ENCODE measurements at regions not wholly inside any gene's neighbourhood (a gene's known extent, or its start where the extent isn't known, plus 50 kb on each side); places are given as distances from the start of the nearest gene placed in this dataset.
"Not testable (repeated sequence)": the region's sequence is repeated elsewhere in the genome, so short reads cannot be mapped to it uniquely, and the experiment has no call there.

DNA sequence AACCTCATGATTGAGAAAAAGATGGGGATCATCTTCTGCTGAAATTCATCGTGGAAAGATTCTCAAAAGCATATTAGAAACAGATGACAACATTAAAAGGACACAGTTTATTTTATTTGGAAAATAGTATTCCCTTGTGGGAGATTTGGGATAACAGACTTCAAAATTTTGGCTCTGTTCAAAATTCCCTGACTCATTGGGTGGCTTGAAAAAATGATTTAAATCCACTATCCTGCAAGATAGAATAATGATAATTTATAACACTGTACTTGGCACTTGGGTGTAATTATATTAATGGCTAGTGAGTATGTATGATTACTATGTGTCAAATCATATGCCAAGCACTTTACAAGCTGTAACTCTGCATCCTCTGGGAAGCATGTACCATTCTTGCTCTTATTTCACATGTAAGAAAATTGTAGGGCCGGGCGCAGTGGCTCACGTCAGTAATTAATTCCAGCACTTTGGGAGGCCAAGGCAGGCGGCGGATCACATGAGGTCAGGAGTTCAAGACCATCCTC lies 128.8 kb downstream of the LMNTD1 start:
- DNase-seq, result no peak

DNA sequence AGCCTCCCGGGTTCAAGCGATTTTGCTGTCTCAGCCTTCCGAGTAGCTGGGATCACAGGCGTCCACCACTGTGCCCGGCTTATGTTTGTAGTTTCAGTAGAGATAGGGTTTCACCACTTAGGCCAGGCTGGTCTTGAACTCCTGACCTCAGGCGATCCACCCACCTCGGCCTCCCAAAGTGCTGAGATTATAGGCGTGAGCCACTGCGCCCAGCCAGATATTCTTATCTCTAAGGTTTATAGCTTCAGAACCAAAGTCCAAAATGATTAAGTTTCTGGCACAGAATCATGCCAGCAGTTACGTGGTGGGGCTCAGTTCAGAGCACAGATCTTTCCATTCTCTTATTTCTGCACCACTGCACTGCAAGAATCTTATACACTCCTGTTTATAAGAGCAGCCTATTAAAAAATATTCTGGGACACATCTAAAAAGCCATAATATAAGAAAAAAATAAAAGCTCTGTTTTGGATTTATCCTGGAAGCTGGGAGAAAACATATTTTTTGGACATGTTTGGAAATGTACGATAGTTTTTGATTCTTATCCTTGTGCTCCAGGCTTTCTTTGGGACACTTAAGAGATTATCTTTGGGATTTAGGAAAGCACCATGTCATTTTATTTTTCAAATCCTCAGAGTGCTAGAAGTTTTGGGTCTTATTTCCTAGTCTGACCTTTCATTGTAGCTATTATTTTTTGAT lies 129.6 kb downstream of the LMNTD1 start:
- DNase-seq, result no peak

DNA sequence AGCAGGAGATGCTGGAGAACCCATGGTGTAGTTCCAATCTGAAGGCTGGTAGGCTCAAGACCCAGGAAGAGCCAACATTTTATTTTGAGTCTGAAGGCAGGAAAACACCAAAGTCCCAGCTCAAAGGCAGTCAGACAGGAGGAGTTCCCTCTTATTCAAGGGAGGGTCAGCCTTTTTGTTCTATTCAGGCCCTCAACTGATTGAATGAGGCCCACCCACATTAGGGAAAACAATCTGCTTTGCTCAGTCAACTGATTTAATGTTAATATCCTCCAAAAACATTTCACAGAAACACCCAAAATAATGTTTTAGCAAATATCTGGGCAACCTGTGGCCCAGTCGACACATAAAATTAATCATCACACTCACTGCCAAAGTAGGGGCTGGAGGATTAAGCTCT lies 130.8 kb downstream of the LMNTD1 start:
- no peak for DNase-seq

DNA sequence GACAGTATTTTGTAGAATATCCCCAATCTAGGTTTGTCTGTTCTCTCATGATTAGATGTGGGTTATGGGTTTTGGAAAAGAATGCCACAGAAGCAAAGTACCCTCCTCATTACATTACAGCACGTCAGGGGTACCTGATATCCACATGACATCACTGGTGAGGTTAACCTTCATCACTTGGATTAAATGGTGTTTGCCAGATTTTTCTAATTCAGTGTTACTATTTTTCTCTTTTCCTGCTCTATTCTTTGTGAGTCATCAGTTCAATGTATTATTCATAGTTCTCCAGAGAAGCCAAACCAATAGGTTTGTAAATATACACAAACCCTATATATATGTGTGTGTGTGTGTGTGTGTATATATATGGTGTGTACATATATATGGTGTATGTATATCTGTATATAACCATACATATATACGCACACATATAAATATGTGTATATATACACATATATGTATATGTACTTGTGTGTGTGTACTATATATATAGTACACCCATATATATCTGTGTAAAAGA lies 131.4 kb downstream of the LMNTD1 start:
- no peak for DNase-seq

DNA sequence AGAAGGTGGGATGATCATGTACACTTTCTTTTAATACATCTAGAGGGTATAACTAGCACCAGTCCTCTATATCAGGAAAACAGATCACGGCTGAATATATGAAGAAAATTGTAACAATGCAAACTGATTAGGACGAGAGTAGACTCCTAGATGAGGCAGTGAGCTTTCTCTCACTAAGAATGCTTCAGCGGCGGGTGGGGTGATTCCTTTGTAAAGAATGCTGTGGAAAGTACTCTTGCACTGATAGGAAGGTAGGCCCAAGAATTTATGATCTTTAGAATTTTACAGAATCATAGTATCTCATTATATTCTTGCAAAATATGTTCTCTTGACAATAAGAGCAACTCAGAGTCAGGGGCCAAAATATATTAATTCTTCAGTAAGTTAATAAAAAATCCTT lies 133.0 kb downstream of the LMNTD1 start:
- no peak for DNase-seq

DNA sequence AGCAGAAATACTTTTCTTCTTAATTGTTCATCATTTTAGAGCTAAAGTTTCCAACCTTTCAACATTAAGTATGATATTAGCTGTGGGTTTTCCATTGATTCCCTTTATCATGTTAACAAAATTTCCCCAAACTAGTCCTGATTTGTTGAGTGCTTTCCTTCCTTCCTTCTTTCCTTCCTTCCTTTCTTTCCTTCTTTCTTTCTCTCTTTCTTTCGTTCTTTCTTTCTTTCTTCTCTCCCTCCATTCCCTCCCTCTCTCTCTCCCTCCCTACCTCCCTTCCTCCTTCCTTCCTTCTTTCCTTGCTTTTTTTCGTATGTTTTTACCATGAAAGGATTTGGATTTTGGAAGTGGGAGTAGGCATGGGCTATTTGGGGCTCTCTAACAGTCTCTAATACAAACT lies 133.5 kb downstream of the LMNTD1 start:
- DNase-seq, result no peak

DNA sequence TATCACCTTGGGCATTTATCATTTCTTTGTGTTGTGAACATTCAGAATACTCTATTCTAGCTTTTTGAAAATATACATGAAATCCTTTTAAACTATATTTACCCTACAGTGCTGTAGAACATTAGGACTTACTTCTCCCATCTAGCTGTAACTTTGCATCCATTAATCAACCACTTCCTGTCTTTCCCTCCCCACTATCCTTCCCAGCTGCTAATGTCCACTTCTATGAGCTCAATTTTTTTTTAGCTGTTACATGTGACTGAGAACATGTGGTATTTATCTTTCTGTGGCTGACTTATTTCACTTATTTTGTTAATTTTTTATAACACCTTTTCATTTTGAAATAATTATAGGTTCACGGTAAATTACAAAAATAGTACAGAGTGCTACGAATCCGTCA lies 136.0 kb downstream of the LMNTD1 start:
- DNase-seq, result no peak

DNA sequence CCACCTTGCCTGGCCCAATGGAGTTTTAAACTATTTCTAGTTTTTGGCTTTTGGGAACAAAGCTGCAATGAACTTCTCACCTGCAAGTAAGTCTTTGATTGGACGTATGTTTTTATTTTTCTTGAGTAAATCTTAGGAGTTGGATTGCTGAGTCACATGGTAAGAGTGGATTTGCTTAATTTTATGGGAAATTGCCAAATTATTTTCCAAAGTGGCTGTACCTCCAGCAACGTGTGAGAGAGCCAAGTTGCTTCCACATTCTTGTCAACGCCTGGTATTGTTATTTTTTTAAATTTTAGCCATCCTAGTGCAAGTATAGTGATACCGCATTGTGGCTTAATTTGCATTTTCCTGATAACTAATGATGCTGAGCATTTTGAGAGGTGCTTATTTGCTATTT lies 136.6 kb downstream of the LMNTD1 start:
- DNase-seq, result no peak

DNA sequence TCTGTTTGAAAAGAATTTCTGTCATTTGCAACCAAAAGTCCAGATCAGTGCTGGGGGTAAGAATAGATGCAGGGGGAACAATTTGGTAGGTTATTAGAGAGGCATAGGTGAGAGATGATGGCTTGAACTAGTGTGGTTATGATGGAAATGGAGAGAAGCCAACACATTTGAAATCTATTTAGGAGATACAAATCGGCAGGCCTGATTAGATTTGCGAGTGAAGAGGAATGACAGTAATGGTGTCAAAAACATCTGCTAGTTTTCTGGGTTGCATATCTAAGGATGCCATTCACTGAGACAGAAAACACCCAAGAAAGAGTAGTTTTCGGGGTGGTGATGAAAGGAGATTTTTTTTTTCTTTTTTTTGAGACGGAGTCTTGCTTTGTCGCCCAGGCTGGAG lies 138.1 kb downstream of the LMNTD1 start:
- DNase-seq, result no peak

DNA sequence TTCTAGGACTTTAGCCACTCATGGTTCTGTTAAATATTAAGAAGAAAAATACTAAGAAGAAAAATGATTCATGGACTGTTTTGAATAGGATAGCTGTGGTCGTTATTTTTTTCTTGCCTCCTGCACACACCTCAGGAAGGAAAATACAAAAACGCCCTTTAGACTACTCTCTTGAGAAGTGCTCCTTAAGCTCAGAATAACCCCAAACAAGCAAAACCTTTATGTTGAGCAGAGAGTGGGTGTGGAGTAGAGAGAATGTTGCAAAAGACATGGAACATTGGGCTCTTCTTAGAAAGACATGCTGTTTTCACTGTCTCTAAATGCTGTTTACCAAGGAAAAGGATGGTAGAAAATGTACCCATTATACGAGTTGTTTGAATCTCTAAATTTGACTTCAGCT lies 140.3 kb downstream of the LMNTD1 start:
- DNase-seq, result no peak

DNA sequence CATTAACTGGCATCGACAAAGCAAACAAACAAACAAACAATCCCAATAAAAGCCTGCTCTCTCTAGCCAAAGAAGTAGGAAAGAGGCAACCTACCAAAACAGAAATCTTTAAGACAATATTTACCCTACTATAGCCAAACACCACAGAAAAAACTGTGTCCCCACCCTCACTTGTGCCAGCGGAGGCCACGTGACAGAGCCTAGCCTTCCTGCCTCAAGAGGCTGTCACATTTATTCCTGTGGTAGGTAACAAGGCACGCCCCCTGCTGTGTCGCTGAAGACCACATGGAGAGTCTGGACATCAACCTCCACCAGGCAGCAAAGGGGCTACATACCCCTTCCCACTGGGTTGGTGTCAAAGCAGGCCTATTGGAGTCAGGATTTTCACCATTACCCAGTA lies 148.1 kb downstream of the LMNTD1 start:
- no peak for DNase-seq

DNA sequence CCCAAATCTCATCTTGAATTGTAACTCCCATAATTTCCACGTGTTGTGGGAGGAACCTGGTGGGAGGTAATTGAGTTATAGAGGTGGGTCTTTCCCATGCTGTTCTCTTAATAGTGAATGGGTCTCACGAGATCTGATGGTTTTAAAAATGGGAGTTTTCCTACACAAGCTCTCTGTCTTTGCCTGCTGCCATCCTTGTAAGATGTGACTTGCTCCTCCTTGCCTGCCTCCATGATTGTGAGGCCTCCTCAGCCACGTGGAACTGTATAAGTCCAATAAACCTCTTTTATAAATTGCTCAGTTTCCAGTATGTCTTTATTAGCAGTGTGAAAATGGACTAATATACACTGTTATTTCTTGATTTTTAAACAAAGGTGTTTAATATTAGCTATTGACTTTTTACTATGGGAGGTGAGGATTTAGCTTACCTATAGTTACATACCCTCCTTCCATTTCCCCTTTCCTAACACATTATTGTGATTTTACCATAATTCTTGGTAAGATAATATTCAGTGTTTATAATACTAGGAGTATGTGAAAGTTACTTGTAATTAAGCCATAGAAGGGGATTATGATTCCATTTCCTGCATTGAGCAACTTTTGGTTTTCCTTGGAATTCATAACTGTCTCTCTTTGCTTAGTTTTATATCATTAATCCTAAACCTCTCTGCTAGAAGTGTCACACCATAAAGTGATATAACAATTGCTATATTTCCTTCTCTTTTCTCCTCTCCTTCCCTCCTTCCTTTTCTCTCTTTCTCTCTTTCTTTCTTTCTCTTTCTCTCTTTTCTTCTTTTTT lies 151.0 kb upstream of the KRAS start:
- DNase-seq, result no peak

DNA sequence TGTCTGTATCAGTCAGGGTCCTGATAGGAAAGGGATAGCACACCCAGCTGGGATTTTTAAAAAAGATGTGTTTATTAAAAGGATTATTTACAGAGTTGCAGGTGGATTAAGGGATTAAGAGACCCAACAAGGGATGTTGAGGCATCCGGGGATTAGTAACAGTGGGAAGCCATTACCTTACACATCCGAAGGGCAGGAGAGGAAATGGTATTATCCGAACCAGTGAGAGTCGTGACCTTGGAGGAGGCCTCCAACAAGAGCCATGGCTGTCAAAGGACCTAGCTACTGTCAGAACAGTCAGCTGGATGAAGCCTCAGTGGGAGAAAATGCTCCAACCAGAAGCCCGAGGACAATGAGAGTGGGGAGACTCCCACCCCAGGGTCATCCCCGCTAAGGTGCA lies 146.3 kb upstream of the KRAS start:
- DNase-seq, result no peak

DNA sequence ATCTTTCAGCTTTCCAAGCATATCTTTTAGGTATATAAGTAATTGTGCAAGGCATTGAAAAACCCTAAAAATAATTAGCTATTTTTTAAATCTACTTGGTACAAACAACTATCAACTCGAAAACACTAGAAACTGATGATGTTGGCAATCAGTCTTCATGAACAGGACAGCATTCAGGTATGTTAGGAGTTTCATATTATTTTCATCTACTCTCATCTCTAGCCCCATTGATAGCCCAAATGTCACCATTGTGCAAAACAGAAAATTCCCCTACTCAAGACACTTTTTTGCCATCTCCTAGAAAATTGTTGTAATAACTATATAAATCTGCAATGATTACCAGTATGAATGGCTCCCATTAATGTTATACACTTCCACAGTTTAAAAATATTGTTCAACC lies 144.5 kb upstream of the KRAS start:
- no peak for DNase-seq

DNA sequence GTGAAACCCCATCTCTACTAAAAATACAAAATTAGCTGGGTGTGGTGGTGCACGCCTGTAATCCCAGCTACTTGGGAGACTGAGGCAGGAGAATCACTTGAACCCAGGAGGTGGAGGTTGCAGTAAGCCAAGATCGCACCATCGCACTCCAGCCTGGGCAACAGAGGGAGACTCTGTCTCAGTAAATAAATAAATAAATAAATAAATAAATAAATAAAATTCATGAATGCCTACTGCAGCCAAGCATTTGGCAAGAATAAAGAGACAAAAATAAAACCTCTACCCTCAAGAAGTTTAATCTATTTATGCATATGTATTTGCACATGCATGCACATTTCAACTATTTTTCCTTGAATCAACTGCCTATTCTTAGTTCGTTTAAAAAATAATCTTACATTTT lies 144.0 kb upstream of the KRAS start:
- DNase-seq, result not testable (repeated sequence)

DNA sequence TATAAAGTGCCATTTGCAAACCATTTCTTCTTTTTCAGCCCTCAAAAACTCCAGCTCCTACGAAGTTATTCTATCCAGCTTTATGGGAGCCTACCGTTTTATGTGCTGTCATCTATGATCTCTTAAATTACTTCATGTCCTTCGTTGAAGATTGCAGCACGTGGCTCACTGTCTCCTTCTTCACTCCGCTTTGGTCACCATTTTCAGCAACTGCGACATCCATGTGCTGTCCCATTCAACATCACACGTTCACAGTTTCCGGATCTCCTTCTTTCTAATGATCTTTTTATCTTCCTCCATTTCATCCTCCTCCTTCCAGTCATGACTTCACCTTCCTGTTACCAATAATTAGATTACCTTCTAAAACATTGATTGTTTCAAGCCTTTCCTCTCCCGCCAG lies 143.3 kb upstream of the KRAS start:
- no peak for DNase-seq

DNA sequence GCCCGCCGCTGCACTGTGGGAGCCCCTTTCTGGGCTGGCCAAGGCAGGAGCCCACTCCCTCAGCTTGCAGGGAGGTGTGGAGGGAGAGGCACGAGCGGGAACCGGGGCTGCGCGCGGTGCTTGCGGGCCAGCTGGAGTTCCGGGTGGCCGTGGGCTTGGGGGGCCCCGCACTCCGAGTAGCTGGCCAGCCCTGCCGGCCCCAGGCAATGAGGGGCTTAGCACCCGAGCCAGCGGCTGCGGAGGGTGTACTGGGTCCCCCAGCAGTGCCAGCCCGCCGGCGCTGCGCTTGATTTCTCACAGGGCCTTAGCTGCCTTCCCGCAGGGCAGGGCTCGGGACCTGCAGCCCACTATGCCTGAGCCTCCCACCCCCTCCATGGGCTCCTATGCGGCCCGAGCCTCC lies 140.6 kb upstream of the KRAS start:
- DNase-seq, result not testable (repeated sequence)

DNA sequence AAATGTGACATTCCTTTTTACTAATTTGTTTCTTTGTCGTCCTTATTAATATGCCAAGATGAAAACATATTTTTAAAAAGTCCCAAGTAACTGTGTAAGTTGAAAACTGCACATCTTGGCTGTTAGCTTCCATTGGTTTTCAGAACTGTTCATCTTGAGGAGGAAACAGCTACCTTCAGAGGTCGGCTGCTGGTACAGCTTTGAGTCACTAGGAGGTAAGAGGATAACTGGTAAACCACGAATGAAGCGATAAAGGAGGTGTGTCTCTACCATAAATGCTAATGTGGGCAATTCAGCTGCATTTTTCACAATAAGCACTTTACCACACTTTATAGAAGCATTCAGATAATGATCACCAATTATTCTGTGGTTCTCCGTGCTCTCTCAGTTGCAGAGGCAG lies 137.5 kb upstream of the KRAS start:
- no peak for DNase-seq

DNA sequence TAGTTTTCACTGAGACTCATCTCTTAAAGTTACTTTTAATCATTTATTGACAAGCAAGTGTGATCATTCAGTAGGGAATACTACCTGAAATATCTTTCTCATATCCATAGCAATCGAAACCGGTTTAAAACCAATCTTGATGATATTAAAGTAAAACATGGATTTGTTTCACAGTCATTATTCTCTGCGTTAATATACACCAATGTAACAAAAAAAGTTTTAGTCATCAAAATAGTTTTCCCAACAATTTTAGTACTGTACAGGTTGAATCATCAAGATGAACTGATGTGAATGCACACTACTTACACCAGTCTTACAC lies 137.0 kb upstream of the KRAS start:
- no peak for DNase-seq

DNA sequence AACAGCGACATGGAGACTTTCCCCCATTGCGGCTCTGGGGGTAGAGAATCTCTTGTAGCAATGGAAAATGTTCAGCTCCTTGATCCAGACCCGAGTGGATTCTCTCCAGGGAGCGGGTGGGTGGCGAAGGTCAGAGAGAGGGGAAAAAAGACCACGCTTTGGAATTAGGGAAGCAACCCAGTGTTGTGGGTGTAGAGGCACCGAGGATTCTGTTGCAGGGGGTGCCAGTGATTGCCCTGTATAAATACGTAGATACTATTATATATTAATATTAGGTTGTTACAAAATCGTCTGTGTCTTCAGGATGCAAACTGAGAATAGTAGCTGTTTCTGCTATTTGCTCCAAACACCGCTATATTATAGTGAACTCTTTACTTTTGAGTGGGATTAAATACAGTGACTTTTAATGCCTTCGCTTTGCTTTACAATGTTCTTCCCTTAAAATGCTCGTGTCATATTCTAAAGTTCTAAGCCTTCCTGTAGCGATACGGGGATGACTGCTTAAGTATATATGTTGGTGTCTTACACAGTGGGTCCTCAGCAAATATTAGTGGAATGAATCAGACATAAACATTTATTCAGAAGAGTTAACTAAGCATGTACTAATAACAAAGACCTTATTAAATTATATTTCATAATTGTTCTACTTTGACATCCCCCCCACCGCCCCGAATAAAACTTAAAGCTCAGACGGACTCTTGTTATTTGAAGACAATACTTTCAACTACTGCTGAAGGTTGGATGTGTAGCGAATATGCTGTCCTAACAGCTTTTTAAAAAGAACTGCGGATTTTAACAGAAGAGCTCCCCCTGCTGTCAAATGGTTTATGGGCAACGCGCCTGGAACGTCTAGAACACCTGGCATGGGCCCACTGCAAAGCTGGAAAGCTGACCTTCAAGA lies 136.4 kb upstream of the KRAS start:
- DNase-seq, result peak; percentile 72

DNA sequence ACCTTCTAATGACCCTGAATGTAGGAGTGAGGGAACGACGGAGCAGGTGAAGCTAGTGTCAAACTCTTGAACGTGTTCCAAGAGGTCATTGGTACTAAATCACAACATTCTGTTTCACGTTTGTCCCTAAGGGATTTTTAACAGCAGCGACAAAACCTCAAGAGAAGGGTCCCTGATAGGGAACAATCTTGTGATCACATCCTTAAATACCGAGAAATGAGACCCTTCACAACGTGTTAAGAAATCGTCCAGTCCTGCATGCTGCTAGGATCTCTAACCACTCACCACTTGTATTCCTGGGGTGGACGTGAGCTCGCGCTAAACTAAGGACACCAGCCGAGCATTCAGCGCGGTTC lies 134.1 kb upstream of the KRAS start:
- DNase-seq, result no peak

DNA sequence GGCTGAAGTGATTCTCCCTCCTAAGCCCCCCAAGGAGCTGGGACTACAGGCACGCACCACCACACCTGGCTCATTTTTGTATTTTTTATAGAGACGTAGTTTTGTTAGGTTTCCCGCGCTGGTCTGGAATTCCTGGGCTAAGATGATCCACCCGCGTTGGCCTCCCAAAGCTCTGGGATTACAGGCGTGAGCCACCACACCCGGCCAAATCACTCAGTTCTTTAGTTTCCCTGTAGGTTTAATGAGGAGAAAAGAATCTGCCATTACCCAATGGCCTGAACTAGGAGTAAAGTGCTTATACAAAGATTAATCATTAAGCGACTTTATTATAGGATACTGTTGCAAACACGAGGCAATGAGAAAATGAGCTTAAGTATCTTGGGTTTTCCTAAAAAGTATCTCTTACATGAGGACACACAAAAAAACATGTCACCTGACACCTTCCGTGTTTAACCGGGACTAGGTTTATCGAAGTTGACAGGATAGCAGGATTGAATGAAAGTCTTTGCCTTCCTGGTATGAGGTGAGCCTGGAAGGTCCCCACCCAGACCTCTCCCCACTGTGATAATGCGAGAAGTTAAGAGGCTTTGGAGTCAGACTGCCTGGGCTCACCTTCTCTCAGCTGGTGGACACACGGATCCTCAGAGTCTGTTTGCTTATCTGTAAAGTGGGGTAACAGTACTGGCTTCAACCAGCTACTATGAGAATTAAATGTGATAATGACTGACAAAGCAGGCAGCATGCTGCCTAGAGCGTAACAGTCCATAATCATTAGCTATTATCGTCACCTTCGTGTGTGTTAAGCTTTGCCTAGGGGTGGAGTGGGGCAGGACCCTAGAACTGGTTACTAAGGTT lies 133.5 kb upstream of the KRAS start:
- no peak for DNase-seq
